Caco-2 (cell line): ENCODE measurements at regions not wholly inside any gene's neighbourhood (a gene's known extent, or its start where the extent isn't known, plus 50 kb on each side); places are given as distances from the start of the nearest gene placed in this dataset.

Source experiments
- BruUV-seq: library from RNA; stranded (reverse); fragments of 400-500 nt; replicated peaks from 2 replicates; lab custom pipeline; 2021; lab: Mats Ljungman, UMichigan
- CTCF ChIA-PET: fragments of 300-600 bp; sonication (Branson Sonifier 250); formaldehyde crosslinking; loops from one replicate; lab custom pipeline; 2022; ENCODE audit warnings: antibody characterized with exemption; lab: Charles Lee
- POLR2A ChIA-PET: fragments of 300-600 bp; sonication (Branson Sonifier 250); formaldehyde crosslinking; loops from one replicate; lab custom pipeline; 2022; ENCODE audit warnings: antibody characterized with exemption; lab: Charles Lee
- DNase-seq, 2 experiments: peaks; one replicate each; pipeline versions ENCODE4 v3.0.0 to v3.0.0-alpha.2; 2020 to 2022
- H3K27me3 ChIP-seq: replicated peaks from 2 replicates; pipeline ENCODE4 v1.6.0; 2011; ENCODE audit warnings: low read length; ENCODE audit not compliant: control insufficient read depth, insufficient read depth
- H3K36me3 ChIP-seq: 2 replicates; pipeline ENCODE4 v1.5.1; 2011; ENCODE audit warnings: low read length; ENCODE audit not compliant: control insufficient read depth, insufficient read depth
- H3K4me1 ChIP-seq: fragments of 250-450 bp; sonication (Bioruptor Pico); 2 replicates; pipeline ENCODE4 v1.5.1; 2020; ENCODE audit warnings: mild to moderate bottlenecking
- H3K4me3 ChIP-seq: 2 replicates; pipeline ENCODE4 v1.5.1; 2011; ENCODE audit warnings: low read depth, mild to moderate bottlenecking, control low read depth, low read length
- H3K9me3 ChIP-seq: fragments of 250-450 bp; sonication (Bioruptor Pico); 2 replicates; pipeline ENCODE4 v1.5.1; 2020; ENCODE audit warnings: mild to moderate bottlenecking, moderate library complexity
- H3K27ac Mint-ChIP-seq: one replicate; pipeline ENCODE4 v1.8.0; 2022; ENCODE audit warnings: mixed read lengths; ENCODE audit not compliant: unreplicated experiment
- H3K27me3 Mint-ChIP-seq: one replicate; pipeline ENCODE4 v1.8.0; 2022; ENCODE audit warnings: mixed read lengths; ENCODE audit not compliant: insufficient read depth, unreplicated experiment
- H3K36me3 Mint-ChIP-seq: one replicate; pipeline ENCODE4 v1.8.0; 2022; ENCODE audit warnings: mild to moderate bottlenecking, mixed read lengths; ENCODE audit not compliant: insufficient read depth, unreplicated experiment
- H3K4me1 Mint-ChIP-seq: one replicate; pipeline ENCODE4 v1.8.0; 2022; ENCODE audit warnings: low read depth, mixed read lengths; ENCODE audit not compliant: unreplicated experiment
- H3K4me3 Mint-ChIP-seq: one replicate; pipeline ENCODE4 v1.8.0; 2022; ENCODE audit warnings: mild to moderate bottlenecking, moderate library complexity, mixed read lengths; ENCODE audit not compliant: unreplicated experiment
- H3K9me3 Mint-ChIP-seq: one replicate; pipeline ENCODE4 v1.8.0; 2022; ENCODE audit warnings: mixed read lengths; ENCODE audit not compliant: unreplicated experiment
- intact Hi-C: fragments of 100-400 bp; cut with micrococcal nuclease; formaldehyde crosslinking; loops from one replicate; pipeline ENCODE4 v1.10.0; 2022; ENCODE audit not compliant: unreplicated experiment
- TF ChIP-seq, protein P1 (sequence below), 2 experiments: fragments of 200-600 bp in 1 of 2; IDR thresholded peaks; 1 replicate in 1 of 2; 2 replicates in 1 of 2; pipeline versions ENCODE4 v1.5.1 to v1.8.0; 2011 to 2022; ENCODE audit warnings: antibody characterized with exemption in 1 of 2, control low read depth in 1 of 2, inconsistent platforms in 1 of 2, low read depth in 1 of 2, low read length in 1 of 2, mild to moderate bottlenecking in 1 of 2, moderate library complexity in 1 of 2; ENCODE audit not compliant: insufficient read depth in 1 of 2, severe bottlenecking in 1 of 2, unreplicated experiment in 1 of 2

DNA sequence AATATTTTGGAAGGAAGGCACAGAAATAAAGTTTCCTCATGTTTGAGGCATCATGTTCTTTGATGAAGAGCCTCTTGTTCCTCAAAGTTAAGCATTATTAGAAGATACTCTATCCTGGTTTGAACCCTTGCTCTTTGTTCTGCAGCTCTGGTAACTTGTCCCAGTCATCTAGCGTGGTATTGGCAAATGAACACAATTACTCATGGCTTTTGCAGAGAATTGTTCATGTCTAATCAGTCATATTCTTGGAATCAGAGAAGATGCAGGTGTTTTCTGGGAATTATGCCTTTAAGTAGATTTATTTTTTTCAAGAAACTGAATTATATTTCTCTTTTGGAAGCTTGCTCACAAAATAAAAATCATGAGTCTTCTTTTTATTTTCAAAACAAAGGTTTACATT, 52.9 kb upstream of the HPGDS start:
- intact Hi-C loops = loop anchor here (10.0 kb wide), 1 partner anchor 601 kb away; no protein-coding TSS in a partner anchor
- ChIA-PET CTCF (no interaction called here), POLR2A (no interaction called here)

DNA sequence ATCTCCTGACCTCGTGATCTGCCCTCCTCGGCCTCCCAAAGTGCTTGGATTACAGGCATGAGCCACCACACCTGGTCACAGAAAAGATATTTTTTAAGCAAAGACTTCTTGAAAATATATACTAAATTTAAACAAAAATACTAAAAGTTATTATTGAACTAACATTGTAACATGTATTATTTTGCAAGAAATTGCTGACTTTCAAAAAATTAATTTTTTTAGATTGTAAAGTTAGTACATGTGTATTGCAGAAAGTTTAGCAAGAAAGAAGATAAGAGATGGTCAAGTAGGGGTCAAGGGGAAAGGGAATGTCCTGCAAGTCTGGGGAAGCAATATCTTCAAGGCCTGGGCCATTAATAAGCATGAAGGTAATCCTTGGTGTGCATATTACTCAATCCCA, 54.3 kb upstream of the HPGDS start:
- Histone ChIP-seq H3K4me3 (no peak overlapping the region), H3K9me3 (peaks cover 4% of the 10 kb centered on the region; the same call in 1 of the 2 replicates), H3K4me1 (peaks cover 10% of the 10 kb centered on the region), H3K36me3 (no peaks in the 10 kb centered on the region), H3K27me3 (no peaks in the 10 kb centered on the region)
- no peak for DNase-seq
- H3K36me3 Mint-ChIP-seq = no peaks in the 10 kb centered on the region
- no peaks in the 10 kb centered on the region for H3K9me3 Mint-ChIP-seq
- no peak overlapping the region for H3K27ac Mint-ChIP-seq
- H3K27me3 Mint-ChIP-seq = no peaks in the 10 kb centered on the region
- intact Hi-C loops = loop anchor here (10.0 kb wide), 1 partner anchor 602 kb away; no protein-coding TSS in a partner anchor
- POLR2A ChIA-PET = no interaction called here
- no peak overlapping the region for H3K4me3 Mint-ChIP-seq
- BruUV-seq = no TSS peak
- CTCF ChIA-PET = no interaction called here
- H3K4me1 Mint-ChIP-seq = no peaks in the 10 kb centered on the region
- TF ChIP-seq, protein P1, sequence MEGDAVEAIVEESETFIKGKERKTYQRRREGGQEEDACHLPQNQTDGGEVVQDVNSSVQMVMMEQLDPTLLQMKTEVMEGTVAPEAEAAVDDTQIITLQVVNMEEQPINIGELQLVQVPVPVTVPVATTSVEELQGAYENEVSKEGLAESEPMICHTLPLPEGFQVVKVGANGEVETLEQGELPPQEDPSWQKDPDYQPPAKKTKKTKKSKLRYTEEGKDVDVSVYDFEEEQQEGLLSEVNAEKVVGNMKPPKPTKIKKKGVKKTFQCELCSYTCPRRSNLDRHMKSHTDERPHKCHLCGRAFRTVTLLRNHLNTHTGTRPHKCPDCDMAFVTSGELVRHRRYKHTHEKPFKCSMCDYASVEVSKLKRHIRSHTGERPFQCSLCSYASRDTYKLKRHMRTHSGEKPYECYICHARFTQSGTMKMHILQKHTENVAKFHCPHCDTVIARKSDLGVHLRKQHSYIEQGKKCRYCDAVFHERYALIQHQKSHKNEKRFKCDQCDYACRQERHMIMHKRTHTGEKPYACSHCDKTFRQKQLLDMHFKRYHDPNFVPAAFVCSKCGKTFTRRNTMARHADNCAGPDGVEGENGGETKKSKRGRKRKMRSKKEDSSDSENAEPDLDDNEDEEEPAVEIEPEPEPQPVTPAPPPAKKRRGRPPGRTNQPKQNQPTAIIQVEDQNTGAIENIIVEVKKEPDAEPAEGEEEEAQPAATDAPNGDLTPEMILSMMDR (IDR thresholded peaks at IDR 0.05; ENCODE audit: insufficient read depth in 1 of 2, low read depth in 1 of 2, low read length in 1 of 2, severe bottlenecking in 1 of 2, unreplicated experiment in 1 of 2) = no peak

More for the DNA sequence above, 52.9 kb upstream of the HPGDS start:
- no peaks in the 10 kb centered on the region for H3K9me3 Mint-ChIP-seq
- no peak overlapping the region for H3K27ac Mint-ChIP-seq
- H3K36me3 ChIP-seq = no peaks in the 10 kb centered on the region
- H3K4me3 ChIP-seq = no peak overlapping the region
- no peaks in the 10 kb centered on the region for H3K27me3 ChIP-seq
- H3K4me3 Mint-ChIP-seq = no peak overlapping the region
- no peaks in the 10 kb centered on the region for H3K36me3 Mint-ChIP-seq
- DNase-seq = no peak
- TF ChIP-seq, protein P1 (IDR thresholded peaks at IDR 0.05; ENCODE audit: insufficient read depth in 1 of 2, low read depth in 1 of 2, low read length in 1 of 2, severe bottlenecking in 1 of 2, unreplicated experiment in 1 of 2) = no peak
- H3K27me3 Mint-ChIP-seq = no peaks in the 10 kb centered on the region
- peaks cover 4% of the 10 kb centered on the region; the same call in 1 of the 2 replicates for H3K9me3 ChIP-seq
- H3K4me1 ChIP-seq = peaks cover 9% of the 10 kb centered on the region
- no peaks in the 10 kb centered on the region for H3K4me1 Mint-ChIP-seq
- no TSS peak for BruUV-seq

DNA sequence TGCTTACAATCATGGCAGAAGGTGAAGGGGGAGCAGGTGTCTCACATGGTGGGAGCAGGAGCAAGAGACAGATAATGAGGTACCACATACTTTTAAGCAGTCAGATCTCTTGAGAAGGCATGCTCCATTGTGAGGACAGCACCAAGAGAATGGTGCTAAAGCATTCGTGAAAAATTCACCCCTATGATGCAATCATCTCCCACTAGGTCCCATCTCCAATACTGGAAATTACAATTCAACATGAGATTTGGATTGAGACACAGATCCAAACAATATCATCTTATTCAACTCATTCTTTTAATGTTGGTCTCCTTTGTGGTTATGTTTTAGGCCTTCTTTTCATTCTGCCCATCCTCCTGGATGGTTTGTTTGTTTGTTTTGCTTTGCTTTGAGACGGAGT, 54.1 kb upstream of the PDLIM5 start:
- H3K9me3 ChIP-seq = peaks cover 4% of the 10 kb centered on the region; the same call in 1 of the 2 replicates
- POLR2A ChIA-PET = no interaction called here
- Mint-ChIP-seq H3K9me3 (no peaks in the 10 kb centered on the region), H3K27ac (no peak overlapping the region), H3K36me3 (no peaks in the 10 kb centered on the region), H3K4me3 (no peak overlapping the region), H3K4me1 (no peaks in the 10 kb centered on the region), H3K27me3 (no peaks in the 10 kb centered on the region)
- no peaks in the 10 kb centered on the region for H3K27me3 ChIP-seq
- peaks cover 10% of the 10 kb centered on the region for H3K4me1 ChIP-seq
- DNase-seq = no peak
- CTCF ChIA-PET = no interaction called here
- BruUV-seq = no TSS peak
- no peaks in the 10 kb centered on the region for H3K36me3 ChIP-seq
- TF ChIP-seq, protein P1 (IDR thresholded peaks at IDR 0.05; ENCODE audit: insufficient read depth in 1 of 2, low read depth in 1 of 2, low read length in 1 of 2, severe bottlenecking in 1 of 2, unreplicated experiment in 1 of 2) = no peak
- H3K4me3 ChIP-seq = no peak overlapping the region
- intact Hi-C loops = loop anchor here (10.0 kb wide), 1 partner anchor 603 kb away; no protein-coding TSS in a partner anchor
